Medulla oblongata (tissue), 1 donor: ENCODE measurements at regions not wholly inside any gene's neighbourhood (a gene's known extent, or its start where the extent isn't known, plus 50 kb on each side); places are given as distances from the start of the nearest gene placed in this dataset.
"Not testable (repeated sequence)": the region's sequence is repeated elsewhere in the genome, so short reads cannot be mapped to it uniquely, and the experiment has no call there.

Experiments
- DNase-seq: peaks from one replicate; pipeline ENCODE4 v3.0.0-alpha.2; 2015; ENCODE audit errors: extremely low spot score

DNA sequence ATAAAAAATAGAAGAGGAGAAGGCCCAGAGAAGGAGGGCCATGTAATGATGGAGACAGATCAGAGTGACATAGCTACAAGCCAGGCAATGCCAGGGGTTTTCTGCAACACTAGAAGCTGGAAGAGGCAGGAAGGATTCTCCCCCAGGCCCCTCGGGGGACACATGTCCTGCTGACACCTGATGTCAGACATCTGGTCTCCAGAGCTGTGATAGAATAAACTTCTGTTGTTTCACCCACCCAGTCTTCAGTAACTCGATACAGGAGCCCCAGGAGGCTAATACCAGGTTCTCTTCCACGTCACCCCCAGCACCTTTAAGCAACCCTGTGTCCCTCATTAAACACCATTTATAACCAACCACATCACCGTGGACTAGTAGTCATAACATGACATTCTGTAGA is 94.9 kb downstream of the TMEM130 start:
- no peak for DNase-seq

DNA sequence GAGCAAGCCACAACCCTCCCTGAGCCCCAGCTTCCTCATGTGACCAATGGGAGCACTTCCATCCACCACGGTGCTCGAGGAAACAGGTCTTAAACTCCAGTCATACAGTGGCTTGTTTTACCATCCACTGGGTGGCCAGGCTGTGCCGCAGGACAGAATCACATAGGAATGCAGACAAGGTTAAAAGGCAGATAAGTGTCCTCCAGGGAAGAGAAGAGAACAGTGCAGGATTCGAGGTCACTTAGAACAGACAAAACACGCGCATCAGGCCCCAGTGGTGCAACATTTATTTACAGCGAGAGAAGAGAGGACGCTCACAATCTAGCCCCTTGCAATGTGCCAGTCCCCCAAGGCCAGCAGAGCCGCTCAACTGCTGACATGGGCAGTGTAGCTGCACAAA is 92.8 kb downstream of the TMEM130 start:
- DNase-seq = no peak

DNA sequence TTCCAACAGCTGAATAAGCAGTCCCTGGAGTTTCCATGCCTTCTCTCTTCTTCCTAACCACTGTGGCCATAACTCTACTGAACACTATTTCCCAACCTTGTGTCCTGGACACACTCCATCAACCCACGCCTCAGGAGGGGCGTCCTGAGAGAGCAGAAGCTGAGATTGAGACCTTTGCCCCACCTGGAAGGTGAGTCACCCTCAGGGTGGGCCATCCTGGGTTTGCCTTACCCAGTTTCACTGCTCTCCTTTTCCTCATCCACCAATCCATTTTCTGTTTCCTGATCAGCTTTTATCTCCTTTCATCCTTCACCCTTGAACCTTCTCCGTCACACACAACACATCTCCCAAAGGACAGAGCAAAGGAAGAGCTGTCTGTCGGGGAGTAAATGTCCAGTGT is 91.4 kb downstream of the TMEM130 start:
- no peak for DNase-seq

DNA sequence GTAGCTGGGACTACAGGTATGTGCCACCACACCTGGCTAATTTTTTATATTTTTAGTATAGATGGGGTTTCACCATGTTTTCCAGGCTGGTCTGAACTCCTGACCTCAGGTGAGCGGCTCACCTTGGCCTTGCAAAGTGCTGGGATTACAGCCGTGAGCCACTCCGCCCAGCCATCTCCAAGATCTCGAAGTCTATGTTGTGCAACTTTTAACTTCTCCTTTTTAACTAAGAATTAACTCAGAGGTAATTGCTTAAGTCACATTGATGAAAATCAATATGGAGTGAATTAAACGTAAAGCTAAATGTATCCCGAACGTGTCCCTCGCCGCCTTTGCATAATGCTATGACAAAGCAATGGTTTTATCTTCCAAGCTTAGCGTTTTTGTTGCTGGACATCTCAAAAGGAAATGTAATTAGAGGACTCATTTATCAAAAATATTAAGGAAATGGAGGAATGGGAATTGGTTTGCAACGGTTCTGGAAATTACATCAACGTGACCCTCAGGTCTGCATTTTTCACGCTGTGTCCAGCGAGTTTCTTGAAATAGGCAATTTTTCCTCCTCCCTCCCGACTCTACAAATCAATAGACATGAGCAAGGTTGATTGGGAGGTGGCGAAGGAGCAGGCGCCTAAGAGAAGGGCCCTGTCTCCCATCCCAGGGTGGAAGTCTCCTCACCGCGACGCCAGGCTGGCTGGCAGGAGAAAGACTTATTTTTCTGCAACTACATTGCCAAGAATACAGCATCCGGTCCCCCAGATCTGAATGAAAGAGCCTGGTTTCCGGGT is 89.8 kb downstream of the TMEM130 start:
- DNase-seq = no peak

DNA sequence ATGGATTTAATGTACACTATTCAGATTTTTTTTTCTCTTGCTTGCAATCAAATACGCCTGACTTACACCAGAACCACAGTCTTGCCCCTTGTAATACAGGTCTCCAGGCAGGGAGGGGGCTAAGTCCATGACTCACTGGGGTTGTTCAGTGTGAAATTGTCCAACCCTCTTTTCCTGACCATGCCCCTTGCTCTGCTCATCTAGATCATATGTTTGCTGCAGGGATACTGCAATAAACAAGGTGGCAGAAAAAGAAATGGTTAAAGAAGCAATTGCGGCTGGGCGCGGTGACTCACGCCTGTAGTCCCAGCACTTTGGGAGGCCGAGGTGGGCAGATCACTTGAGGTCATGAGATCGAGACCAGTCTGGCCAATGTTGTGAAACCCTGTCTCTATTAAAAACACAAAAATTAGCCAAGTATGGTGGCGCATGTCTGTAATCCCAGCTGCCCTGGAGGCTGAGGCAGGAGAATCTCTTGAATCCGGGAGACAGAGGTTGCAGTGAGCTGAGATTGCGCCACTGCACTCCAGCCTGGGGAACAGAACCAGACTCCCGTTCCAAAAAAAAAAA is 85.5 kb downstream of the TMEM130 start:
- DNase-seq = no peak

DNA sequence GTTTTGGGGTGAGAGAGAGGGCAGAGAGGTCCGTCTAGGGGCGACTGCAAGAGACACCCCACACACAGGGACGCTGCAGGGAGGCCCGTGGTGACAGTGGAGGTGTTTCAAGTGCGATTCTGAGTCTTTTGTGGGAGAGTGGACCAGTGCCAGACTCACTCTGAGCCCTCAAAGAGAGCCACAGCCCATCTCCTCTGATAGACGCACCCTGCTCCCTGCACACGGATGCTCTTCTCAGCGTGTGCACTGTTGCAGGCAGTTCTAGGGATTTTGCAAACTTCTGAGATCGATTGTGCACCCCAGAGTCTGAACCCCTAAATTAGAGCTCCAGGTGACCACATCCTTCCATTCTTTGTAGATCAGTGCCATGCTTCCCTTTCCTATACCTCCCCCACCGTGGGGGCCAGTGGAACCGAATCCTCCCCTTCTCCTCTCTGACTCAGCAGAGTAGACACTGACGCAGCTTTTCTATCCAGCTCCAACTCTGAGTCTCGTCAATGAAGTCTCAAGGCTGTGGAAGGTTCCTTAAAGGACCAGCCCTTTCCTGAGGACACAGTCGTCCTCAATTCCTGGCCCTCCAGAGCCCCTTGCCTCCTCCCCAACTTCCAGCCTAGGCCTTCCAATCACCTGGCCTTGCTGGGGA is 83.8 kb downstream of the TMEM130 start:
- DNase-seq = no peak

DNA sequence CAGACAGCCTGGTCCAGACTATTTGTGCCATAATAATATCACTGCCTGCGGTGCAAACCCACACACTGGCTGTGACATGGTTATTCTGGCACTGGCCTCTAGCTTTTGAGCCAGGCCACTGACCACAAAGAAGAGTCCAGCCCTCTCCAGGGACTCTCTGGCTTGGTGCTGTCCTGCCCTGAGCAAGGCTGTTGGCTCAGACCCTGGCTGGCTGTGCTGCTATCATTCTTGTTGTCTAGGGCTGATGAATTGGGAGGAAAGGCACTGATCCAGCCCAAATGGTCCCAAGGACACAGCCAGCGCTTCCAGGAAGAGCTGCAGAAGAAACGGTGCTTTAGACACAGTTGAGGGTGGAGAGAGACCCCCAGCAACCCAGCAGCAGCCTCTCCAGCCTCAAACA is 80.8 kb downstream of the TMEM130 start:
- no peak for DNase-seq

DNA sequence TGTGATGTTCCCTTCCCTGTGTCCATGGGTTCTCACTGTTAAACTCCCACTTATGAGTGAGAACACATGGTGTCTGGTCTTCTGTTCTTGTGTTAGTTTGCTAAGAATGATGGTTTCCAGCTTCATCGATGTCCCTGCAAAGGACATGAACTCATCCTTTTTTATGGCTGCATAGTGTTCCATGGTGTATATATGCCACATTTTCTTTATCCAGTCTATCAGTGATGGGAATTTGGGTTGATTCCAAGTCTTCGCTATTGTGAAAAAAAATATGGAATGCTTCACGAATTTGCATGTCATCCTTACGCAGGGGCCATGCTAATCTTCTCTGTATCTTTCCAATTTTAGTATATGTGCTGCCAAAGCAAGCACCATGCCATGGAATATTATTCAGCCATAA is 75.4 kb downstream of the TMEM130 start:
- not testable (repeated sequence) for DNase-seq

DNA sequence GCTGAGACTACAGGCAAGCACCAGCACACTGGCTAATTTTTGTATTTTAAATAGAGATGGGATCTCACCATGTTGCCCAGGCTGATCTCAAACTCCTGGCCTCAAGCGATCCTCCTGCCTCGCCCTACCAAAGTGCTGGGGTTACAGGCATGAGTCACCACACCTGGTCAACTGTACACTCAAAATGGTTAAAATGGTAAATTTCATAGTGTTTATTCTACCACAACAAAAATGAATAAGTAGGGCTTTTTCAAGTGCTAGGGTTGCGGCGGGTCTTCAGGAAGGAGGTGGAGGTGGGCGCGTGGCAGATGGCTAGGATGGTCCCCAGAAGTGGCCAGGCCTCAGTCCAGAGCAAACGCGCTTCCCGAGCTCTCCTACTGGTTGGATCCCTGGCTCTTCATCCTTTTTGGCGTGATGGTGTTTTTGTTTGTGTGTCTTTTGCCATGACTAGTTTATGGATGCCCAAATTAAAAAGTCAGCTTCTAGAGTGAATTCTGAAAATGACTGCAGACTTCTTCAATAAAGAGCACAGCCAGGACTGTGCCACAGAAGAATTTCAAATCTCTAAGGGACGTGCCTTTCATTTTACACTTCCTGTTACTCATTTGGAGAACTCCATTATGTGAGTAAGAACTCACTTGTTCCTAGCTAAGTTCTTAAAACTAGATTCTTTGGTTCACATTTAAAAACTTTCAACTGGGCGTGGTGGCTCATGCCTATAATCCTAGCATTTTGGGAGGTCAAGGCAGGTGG is 73.9 kb downstream of the TMEM130 start:
- DNase-seq = no peak
